ENCODE measurements at regions not wholly inside any gene's neighbourhood (a gene's known extent, or its start where the extent isn't known, plus 50 kb on each side); places are given as distances from the start of the nearest gene placed in this dataset.

DNA sequence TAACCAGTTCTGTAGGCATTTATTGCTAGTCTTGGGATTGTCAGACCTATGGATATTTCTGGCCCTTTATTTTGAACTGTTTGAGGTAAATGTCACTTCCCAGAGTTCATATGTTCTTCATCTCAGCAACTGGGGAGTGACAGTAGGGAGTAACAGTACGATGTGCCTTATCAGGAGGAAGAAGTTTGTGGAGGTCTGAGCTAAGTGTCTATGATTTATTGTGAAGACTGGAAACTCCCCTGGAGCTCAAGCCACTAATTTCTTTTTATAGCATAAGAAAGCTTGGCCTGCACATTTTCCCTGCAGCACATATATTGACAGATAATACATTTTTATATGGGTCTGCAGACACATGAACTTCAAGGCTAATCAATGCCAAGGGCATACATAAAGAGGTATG is 383.8 kb downstream of the GRXCR1 start:
- TF ChIP-seq GATA2 (IDR thresholded peaks at IDR 0.05; ENCODE audit: low read depth, low read length) (no peak), GATA3 (IDR thresholded peaks at IDR 0.05; ENCODE audit: low read depth, low read length) (no peak)

Data from SH-SY5Y (cell line).